ENCODE measurements at regions not wholly inside any gene's neighbourhood (a gene's known extent, or its start where the extent isn't known, plus 50 kb on each side); places are given as distances from the start of the nearest gene placed in this dataset.
"Not testable (repeated sequence)": the region's sequence is repeated elsewhere in the genome, so short reads cannot be mapped to it uniquely, and the experiment has no call there.

DNA sequence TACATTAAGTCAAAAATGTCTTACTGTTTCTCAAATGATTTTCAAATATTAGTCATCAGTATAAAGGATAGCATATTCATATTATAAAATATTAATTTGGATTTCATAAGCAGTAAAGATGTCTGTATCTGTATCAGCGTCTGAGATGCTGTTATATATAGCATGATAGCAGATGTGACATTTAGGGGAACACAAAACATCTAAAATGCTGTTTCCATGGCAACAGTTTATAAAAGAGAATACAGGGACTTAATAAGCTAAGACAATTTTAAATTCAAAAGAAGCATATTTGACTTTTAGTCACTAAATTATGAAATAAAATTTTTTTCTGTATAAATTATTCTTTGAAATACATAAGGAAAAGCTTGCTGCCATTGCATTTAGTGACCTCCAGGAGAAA lies 432.2 kb downstream of the PDGFC start:
- DNase-seq (ENCODE audit: low spot score): no peak

DNA sequence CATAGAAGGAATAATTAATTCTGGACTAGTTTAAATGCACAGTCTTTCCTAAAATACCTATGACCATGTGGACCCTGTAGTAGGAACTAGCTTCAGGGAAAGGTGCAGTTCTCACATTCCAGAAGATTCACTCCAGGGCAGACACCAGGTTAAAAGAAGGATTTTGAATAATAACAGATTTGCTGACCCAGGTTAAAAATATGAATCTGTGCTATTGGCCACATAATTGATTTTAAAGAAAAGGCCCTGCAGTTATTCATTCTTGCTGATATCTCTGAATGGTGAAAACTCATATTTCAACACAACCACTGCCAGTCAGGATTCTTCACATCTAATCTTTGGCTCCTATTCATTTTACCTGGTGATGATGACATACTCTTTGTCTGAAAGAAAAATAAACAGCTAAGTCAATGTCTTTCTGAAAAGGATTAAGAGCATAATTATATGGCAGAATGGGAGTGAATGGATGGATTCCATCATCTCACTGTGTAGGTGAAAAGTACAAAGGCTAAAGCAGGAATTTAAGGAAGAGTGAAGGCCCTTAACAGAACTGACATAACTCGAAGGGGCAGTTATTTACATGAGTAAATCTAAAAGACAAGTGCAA lies 432.8 kb downstream of the PDGFC start:
- no peak for DNase-seq (ENCODE audit: low spot score)

DNA sequence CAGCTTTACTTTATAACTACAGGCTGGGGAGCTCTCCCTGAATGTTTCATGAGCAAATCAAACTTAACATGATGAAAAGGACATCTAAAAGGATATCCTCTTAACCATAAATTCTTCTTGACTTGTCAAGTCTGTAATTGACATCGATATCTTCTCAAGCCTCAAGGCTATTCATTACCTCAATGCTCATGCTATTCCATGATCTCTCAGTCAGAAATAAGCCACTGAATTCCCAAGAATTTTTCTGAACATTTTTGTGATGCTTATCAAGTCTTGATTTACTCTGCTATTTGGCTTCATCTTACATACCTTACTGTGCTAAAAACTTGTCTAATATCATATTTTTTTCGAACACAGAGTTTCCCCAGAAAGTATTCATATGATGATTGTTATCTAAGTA lies 433.4 kb downstream of the PDGFC start:
- no peak for DNase-seq (ENCODE audit: low spot score)

GRCh38 chr4:156537286-156537685 lies 434.3 kb downstream of the PDGFC start:
- no peak for DNase-seq (ENCODE audit: low spot score)

DNA sequence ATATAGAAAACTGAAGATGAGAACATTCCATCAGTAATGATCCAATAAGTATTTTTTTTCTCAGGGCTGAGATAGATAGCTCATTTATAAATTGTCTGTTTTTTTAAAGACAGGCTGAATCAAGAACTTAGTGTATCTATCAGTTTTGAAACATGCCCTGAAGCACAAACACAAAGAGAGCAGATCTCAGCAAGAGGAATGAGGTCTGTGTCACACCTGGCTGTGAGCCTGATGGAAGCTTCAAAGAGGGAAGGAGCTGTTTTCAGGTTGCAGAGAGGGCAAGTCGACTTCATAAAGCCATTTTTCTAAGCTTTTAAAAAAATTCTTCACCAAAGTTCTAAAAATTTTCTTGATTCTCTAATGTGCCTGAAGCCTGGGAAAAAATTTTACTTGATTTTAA lies 434.9 kb downstream of the PDGFC start:
- DNase-seq (ENCODE audit: low spot score): no peak

DNA sequence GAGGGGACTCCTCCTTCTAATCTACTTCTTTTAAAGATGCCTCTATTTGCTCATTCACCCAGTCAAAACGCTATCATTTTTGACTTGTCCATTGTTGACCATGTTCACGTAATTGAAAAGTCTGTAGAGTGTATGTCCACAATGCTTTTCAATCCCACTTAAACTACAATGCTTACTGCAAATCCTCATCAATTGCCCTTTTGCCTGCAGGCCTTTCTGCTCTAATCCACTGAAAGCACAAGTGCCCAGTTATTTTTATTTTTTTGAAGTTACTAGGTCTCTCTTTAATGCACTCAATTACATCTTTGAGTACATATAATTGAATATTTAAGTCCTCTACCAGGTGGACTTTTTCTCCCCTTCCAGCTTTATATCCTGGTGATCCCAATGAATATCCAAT lies 437.4 kb downstream of the PDGFC start:
- no peak for DNase-seq (ENCODE audit: low spot score)

DNA sequence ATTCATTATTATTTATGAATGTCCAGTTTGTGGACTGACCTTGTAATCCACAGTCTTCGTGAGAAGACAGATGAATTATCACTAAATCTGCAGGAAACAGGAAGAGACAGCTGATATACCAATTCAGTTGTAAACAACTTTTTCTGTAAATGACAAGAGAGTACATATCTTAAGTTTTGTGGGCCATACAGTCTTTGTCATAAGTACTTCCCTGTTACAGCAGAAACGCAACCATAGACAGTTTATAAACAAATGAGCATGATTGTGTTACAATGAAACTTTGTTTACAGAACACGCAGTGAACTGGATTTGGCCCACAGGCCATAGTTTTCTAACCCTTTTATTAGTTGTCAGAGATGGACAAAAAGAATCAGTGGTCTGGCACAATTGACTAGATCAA lies 443.4 kb downstream of the PDGFC start:
- DNase-seq (ENCODE audit: low spot score): no peak

DNA sequence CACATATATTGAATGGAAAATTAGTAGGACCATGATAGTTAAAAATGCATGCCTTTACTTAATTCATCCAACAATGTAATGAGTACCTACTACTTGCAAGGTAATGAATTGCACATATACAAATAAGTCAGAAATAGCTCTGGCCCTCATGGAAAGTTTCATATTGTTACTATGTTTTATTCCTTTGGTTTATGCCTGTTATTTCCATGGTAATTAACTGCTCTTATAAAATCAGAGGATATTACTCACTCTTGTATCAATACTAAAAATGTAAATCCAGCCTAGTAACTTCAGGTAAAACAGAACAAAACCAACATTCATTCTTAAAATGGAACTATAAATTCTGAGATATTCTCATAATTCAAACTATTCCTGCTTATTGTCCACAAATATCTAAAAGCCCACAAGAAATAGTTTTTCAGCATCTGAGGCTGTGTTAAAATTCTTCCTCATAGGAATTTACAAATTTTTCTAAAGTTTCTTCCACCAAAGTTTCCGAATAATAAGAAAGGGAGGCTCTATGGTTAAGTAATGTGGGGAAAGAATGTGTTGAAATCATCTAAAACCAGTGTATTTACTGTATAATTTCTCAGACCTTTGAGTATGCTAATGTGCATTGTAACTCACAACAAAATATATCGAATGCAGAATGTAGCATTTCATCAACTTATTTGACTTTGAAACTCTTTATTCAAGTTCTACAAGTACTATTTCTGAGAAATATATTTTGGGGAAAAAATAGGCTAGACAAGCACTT lies 444.2 kb downstream of the PDGFC start:
- no peak for DNase-seq (ENCODE audit: low spot score)

GRCh38 chr4:156523991-156524390 lies 447.6 kb downstream of the PDGFC start:
- DNase-seq (ENCODE audit: low spot score): no peak

DNA sequence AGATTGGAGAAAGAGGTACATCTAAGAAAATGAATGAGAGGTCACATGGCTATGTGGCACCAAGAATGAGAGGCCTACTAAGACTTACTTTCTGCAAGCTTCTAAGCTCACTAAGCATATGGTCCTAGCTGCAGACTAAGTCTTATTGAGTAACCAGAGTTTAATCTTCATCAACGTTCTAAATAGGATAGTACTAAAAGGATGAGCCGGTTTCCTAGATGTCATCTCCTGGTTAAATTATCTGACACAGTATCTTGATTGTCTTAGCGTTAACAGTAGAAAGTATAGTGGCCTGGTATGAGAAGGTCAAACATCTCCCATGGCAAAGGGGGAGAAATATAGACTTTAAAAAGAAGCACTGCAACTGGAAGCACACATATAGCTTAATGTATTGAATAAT lies 448.1 kb downstream of the PDGFC start:
- no peak for DNase-seq (ENCODE audit: low spot score)

DNA sequence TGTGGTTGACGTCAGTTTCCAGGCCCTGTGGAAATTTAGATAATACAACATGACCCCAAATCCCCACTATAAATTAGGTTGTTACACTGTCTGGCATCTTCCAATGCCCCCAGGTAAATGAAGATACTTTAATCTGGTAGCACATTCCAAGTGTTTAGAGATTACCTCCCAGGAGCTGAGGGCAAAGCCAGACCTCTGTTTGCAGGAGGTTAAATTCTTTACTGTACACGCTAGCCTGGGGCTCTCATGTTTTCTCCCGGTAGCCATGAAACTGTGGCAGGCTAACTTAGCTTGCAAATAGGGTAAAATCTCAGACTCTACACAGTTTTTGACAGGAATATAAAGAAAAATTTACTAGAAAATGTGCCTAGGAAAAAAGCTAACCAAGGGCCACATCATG lies 450.0 kb downstream of the PDGFC start:
- DNase-seq (ENCODE audit: low spot score): no peak

GRCh38 chr4:156517956-156518355 lies 453.6 kb downstream of the PDGFC start:
- no peak for DNase-seq (ENCODE audit: low spot score)

- no peak for DNase-seq (ENCODE audit: low spot score)
Measured at GRCh38 chr4:156517546-156517945, 454.1 kb downstream of the PDGFC start.

- DNase-seq (ENCODE audit: low spot score): no peak
Measured at GRCh38 chr4:156516698-156517097, 454.9 kb downstream of the PDGFC start.

DNA sequence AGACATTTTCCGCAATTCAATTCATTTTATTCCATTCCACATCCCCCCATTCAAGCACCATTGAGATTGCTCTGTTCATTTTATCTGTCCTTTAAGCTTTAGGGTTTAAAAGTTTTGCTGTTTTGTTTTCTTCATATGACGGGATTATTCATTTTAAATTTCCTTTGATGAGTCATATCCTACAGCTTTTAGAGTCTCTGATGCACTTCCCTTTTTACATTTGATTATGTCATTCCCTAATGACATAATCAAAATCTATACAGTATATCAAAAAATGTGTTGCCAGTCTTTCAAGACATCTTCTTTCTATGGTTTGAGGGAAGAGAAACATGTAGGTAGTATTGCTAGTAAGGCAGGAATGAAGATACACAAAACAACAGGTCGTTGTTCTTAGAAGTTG lies 456.3 kb downstream of the PDGFC start:
- no peak for DNase-seq (ENCODE audit: low spot score)

GRCh38 chr4:156512622-156513021 lies 459.0 kb downstream of the PDGFC start:
- no peak for DNase-seq (ENCODE audit: low spot score)

GRCh38 chr4:156509921-156510320 lies 461.7 kb downstream of the PDGFC start:
- not testable (repeated sequence) for DNase-seq (ENCODE audit: low spot score)

GRCh38 chr4:156505341-156505955 lies 466.2 kb downstream of the PDGFC start:
- DNase-seq (ENCODE audit: low spot score): no peak

GRCh38 chr4:156503119-156503518 lies 468.5 kb downstream of the PDGFC start:
- DNase-seq (ENCODE audit: low spot score): no peak

DNA sequence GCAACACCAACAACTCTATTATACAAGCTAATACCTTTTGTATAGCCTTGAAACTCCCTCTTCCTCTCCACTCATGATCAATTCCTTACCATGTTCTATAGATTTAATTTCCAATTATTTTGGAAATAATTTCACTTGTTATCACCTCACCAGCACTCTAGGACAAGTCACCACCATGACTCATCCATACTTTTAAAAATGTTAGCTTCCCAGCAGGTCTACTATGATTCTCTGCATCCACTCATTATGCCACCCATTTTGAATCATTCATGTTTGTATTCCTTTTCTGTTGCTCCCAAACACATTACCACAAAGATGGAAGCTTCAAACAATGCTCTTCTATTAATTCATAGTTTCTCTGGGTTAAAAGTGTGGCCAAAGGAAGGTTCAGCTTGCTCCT lies 469.6 kb downstream of the PDGFC start:
- DNase-seq (ENCODE audit: low spot score): no peak

DNA sequence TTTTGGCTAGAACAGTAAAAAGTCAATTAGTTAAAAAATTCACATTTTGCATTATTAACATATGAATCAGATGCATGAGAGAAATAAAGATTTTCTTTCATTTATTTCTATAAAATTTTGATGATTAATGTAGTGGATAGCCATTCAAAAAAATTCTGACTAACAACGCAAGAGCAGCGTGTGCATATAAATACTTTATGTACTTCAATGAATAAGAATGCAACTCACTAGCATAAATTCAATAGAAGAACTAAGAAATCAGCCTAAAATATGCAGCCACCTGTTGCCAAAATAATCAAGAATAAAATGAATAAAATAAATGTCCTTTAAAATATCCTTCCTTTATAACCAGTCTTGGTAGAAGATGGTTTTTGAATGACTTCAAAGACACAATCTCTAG lies 471.9 kb downstream of the PDGFC start:
- no peak for DNase-seq (ENCODE audit: low spot score)

DNA sequence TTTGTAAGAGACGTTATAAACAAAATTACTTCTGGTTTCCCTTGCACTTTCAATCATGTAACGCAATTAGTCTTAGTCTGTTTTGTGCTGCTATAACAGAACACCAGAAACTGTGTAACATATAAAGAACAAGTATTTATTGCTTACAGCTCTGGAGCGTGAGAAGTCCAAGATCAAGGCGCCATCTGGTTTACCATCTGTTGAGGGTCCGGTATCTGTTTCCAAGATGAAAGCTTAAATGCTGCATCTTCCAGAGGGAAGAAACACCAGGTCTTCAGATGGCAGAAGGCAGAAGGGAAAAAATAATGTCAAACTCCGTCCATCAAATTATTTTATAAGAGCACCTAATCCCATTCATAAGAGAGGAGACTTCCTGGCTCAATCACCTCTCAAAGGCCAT lies 474.1 kb downstream of the PDGFC start:
- DNase-seq (ENCODE audit: low spot score): no peak

DNA sequence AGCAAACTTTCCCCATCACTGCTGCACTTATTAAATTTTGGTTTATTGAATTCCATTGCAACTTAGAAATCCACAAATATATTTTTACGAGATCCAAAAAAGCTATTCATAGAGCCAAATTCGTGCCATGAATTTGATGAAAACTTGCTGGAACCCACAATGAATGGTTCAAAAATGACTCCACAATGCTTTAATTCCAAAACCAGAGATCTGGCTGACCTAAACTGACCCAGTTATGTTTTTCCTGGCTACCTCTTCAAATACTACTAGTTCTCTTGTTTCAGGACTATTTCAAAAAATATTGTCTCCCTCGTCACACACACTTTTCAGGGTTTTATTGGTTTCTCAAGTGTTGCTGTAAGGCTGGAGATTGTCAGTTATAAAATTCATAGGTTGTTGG lies 474.8 kb downstream of the PDGFC start:
- no peak for DNase-seq (ENCODE audit: low spot score)

GRCh38 chr4:156495836-156496235 lies 475.8 kb downstream of the PDGFC start:
- no peak for DNase-seq (ENCODE audit: low spot score)

Measured in SW480 (cell line).